ENCODE measurements at regions not wholly inside any gene's neighbourhood (a gene's known extent, or its start where the extent isn't known, plus 50 kb on each side); places are given as distances from the start of the nearest gene placed in this dataset.
"Not testable (repeated sequence)": the region's sequence is repeated elsewhere in the genome, so short reads cannot be mapped to it uniquely, and the experiment has no call there.

GRCh38 chr2:142678164-142678563, 199.3 kb upstream of the KYNU start:
- no peak for ATAC-seq
- intact Hi-C loops (cut with micrococcal nuclease): no loop called here
- DNase-seq: no peak

- intact Hi-C loops (cut with micrococcal nuclease): no loop called here
- ATAC-seq: no peak
These were observed 202.1 kb upstream of the KYNU start for GRCh38 chr2:142675398-142675797.

DNA sequence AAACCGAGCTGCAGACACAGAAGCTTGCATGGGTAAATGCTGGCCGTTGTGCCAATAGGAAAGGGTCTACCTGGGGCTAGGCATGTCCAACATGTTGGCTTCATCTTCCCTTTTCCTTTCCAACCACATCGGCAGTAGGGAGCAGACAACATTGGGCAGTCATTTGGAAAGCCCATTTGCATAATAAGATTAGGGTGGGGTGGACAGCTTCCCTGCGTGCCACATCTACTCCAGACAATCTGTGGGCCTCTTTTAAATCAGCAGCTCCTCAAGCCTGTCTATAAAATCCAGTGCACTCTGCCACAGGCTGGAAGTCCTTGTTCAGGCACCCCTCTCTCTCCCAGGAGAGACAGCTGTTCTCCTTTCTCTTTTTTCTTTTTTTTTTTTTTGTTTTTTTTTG, 203.6 kb upstream of the KYNU start:
- ATAC-seq: no peak
- DNase-seq: no peak
- intact Hi-C loops (cut with micrococcal nuclease): no loop called here

More at GRCh38 chr2:142675398-142675797, 202.1 kb upstream of the KYNU start:
- no peak for DNase-seq

DNA sequence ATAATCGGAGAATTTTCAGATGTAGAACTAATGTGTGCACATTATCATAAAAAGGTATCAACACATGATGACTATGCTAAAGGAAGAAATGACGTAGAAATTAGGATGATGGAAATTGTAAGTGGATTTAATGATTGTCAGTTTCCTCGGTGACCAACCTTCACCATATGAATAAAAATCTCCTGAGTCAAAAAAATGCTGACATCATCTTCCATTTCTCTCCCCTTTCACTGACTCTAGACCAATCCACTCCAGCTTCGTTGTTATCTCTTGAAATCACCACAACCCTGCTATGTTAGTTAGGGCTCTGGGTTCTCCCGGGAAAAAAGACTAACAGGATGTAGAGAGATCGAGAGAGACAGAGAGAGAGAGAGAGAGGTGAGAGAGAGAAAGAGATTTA, 204.8 kb upstream of the KYNU start:
- DNase-seq (no peak), ATAC-seq (no peak)
- intact Hi-C loops (cut with micrococcal nuclease): no loop called here

DNA sequence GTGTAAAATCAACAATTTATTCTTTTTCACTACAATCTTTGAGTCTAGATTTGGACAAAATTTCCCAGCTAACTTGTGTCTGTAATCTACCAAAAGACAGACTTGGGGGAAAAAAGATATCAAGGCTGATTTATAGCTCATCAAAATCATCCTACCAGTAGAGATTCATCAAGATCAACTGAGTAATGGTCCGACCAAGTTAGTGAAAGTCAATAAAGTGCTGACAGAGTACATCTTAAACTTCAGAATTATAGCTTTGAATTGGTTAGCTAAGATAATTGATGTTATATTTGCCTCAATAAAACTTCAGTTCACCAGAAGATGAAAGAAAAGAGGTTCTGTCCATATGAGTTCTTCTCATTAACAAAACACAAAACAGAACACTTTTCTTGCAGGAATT, 207.1 kb upstream of the KYNU start:
- no peak for ATAC-seq
- intact Hi-C loops (cut with micrococcal nuclease): no loop called here

DNA sequence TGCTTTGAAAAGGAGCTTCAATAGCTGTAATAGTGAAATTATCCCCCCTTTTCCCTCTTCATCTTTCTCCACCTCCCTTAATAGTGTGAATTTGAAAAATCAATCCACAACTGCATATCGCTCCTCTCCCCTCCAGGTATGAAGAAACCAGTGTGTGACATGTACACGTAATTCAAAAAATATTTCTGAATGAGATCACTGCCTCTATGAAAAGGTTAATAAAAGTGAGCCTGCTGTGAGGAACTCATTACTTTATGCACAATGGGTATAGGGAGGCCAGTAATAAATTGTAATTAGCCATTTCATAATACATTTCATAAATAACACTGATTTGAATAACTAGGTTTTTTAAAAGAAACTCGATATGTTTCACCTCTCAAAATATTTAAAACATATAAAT, 209.0 kb upstream of the KYNU start:
- intact Hi-C loops (cut with micrococcal nuclease): no loop called here
- ATAC-seq: no peak
- DNase-seq: no peak

More for the DNA sequence above, 207.1 kb upstream of the KYNU start:
- no peak for DNase-seq

DNA sequence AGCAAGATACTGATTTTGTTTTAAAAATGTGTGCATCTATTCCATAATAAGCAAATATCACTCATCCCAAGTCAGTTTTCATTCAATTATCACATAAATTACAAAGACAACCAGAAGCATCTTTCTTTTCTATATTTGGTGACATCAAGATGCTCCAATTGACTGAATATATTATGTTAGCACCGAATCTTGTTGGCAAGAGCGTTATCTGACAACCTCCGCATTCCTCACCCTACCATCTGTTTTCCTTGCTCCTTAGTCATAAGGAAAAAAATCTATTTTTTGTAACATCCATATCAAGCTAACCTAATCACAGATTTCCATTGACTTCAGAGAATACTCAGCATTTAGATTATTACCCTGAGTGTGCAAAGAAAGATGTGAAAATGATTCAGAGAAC, 212.2 kb upstream of the KYNU start:
- ATAC-seq (no peak), DNase-seq (no peak)
- intact Hi-C loops (cut with micrococcal nuclease): no loop called here

DNA sequence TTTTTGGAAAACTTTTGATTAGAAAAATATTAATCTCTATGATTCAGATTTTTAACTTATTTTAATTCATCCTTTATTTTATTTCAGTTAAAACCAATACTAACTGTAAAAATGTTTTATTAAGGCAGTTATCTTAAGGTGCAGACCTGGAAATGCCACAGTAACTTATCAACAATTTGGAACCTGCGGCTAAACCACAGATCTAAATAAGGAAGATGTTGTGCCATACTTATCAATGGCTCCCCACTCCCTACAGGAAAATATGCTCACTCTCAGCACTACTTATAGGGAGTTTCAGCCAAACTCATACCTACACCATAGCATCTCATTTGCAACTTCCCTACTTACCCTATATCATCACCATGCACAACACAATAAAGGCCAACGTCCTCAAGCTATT, 226.9 kb upstream of the KYNU start:
- intact Hi-C loops (cut with micrococcal nuclease): no loop called here
- DNase-seq (no peak), ATAC-seq (no peak)

DNA sequence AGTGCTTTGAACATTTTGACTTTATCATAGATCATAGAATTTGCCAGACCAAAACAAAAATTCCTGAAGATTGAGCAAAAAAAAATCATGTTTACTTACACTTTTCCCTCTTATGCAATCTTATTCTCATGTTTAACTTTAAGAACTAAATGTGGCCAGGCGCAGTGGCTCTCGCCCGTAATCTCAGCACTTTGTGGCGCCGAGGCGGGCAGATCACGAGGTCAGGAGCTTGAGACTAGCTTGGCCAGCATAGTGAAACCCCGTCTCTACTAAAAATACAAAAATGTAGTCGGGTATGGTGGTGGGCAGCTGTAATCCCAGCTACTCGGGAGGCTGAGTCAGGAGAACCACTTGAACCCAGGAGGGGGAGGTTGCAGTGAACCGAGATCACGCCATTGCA, 227.9 kb upstream of the KYNU start:
- DNase-seq: no peak
- ATAC-seq: no peak

DNA sequence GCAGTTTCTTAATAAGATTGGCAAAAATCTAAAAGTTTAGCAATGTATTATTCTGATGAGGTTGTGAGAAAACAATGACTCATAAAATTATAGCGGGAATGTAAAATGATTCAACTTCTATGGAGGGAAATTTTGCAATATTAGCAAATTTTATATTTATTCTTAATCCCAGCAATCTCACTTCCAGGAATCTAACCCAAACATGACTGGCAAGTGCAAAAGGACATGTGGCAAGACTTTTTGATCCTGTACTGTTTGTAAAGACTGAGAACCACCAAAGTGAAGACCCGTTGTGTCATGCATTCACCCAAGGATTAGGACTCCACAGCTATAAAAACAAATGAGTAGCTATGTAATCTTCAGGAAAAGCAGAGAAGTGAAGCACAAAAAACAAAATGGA, 234.8 kb upstream of the KYNU start:
- intact Hi-C loops (cut with micrococcal nuclease): no loop called here
- DNase-seq: no peak
- no peak for ATAC-seq

More for the DNA sequence above, 227.9 kb upstream of the KYNU start:
- intact Hi-C loops (cut with micrococcal nuclease): no loop called here

- intact Hi-C loops (cut with micrococcal nuclease): no loop called here
- DNase-seq (no peak), ATAC-seq (no peak)
These were observed 248.3 kb upstream of the KYNU start for GRCh38 chr2:142629193-142629592.

DNA sequence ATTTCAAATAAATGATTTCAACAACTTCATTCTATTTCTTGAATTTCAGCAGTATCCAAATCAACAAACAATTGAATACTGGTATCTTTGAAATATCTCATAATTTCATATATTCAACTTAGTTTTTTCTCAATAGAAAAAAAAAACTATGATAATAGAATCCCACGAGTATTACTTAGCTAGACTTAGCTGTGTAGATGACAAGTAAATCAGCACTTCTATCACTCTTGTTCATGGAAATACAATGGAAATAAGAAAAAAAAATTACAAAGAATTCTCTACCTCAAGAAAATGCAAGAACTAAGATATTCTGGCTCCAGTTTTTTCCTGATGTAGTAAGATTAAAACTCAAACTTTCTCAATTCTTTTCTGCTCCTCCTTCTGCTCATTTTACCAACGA, 256.2 kb upstream of the KYNU start:
- intact Hi-C loops (cut with micrococcal nuclease): no loop called here
- ATAC-seq (no peak), DNase-seq (no peak)

DNA sequence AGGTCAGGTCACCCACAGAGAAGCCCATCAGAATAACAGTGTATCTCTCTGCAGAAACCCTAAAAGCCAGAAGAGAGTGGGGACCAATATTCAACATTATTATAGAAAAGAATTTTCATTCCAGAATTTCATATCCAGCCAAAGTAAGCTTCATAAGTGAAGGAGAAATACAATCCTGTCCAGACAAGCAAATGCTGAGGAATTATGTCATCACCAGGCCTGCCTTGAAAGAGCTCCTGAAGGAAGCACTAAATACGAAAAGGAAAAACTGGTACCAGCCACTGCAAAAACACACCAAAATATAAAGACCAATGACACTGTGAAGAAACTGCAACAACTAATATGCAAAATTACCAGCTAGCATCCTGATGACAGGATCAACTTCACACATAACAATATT, 260.0 kb upstream of the KYNU start:
- intact Hi-C loops (cut with micrococcal nuclease): no loop called here

DNA sequence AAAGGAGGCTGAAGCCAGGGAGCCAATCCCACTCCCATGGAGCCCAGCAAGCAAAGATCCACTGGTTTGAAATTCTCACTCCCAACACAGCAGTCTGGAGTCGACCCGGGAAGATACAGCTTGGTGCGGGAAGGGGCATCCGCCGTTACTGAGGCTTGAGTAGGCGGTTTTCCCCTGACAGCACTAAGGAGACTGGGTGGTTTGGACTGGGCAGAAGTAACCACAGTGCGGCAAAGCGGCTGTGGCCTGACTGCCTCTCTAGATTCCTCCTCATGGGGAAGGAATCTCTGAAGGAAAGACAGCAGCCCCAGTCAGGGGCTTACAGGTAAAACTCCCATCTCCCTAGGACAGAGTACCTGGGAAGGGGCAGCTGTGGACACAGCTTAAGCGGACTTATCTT, 261.6 kb upstream of the KYNU start:
- DNase-seq (no peak), ATAC-seq (no peak)
- intact Hi-C loops (cut with micrococcal nuclease): no loop called here

More for the DNA sequence above, 260.0 kb upstream of the KYNU start:
- DNase-seq (no peak), ATAC-seq (no peak)

- DNase-seq; ATAC-seq; intact Hi-C loops (cut with micrococcal nuclease): not testable (repeated sequence)
These were observed 264.3 kb upstream of the KYNU start for GRCh38 chr2:142613193-142613592.

GRCh38 chr2:142605421-142605820, 272.0 kb upstream of the KYNU start:
- intact Hi-C loops (cut with micrococcal nuclease): no loop called here
- DNase-seq: no peak
- ATAC-seq: no peak

GRCh38 chr2:142603759-142604158, 273.7 kb upstream of the KYNU start:
- intact Hi-C loops (cut with micrococcal nuclease): no loop called here
- DNase-seq: no peak
- ATAC-seq: no peak

DNA sequence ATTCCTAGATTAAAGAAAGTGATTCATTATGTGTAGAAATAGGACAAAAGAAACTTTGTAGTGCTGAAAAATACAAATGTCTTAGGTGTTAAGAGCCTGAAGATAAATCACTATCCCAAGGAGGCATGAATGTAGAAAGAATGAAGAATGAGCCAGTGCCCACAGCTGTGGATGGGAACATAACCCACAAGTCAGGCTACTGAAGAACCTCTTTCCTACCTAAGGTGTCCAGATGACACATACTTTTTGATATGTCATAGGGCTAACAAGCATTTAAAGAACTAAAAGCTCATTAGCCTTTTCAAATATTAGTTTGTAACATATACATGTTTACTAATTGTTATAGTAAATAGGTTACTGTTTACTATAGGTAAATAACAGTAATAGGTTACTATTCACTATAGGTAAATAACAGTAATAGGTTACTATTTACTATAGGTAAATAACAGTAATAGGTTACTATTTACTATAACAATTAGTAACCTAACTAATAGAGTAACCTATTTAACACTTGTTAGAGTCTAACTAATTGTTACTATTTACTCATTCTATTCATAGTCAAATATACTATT, 275.0 kb upstream of the KYNU start:
- intact Hi-C loops (cut with micrococcal nuclease): no loop called here
- ATAC-seq (no peak), DNase-seq (no peak)

DNA sequence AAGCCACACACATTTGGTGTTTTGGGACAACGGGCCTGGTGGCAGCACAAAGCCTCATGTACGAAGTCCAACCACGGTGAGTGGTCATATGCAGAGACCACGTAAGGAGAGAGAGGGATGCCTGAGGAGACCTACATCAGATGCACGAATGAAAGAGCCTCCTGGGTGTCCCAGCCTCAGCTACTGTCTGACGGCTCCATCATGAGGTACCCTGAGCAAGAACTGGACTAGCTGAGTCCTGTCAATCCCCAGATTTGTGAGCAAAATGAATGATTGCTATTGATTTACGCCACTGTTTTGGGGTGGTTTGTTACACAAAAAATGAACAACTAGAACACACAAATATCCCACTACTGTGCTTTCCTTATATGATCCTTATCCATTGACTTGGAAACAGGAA, 275.7 kb upstream of the KYNU start:
- DNase-seq: no peak
- ATAC-seq: no peak
- intact Hi-C loops (cut with micrococcal nuclease): no loop called here

- no peak for DNase-seq
- no peak for ATAC-seq
- intact Hi-C loops (cut with micrococcal nuclease): no loop called here
These were observed 278.0 kb upstream of the KYNU start for GRCh38 chr2:142599504-142599903.

- ATAC-seq: no peak
- DNase-seq: no peak
- intact Hi-C loops (cut with micrococcal nuclease): no loop called here
These were observed 278.6 kb upstream of the KYNU start for GRCh38 chr2:142598846-142599245.
